PC-9 (cell line): ENCODE measurements at regions not wholly inside any gene's neighbourhood (a gene's known extent, or its start where the extent isn't known, plus 50 kb on each side); places are given as distances from the start of the nearest gene placed in this dataset.

Experiments used
- CTCF ChIP-seq: fragments of 200-600 bp; sonication (generic); conservative IDR thresholded peaks from 2 replicates; pipeline ENCODE4 v1.6.1; 2017; ENCODE audit warnings: mixed run types, antibody characterized with exemption, mild to moderate bottlenecking, moderate library complexity
- EZH2 ChIP-seq: fragments of 200-600 bp; sonication (generic); IDR thresholded peaks from 2 replicates; pipeline ENCODE4 v1.8.0; 2017; ENCODE audit warnings: antibody characterized with exemption, low read depth

GRCh38 chr6:158255989-158256601 is 56.2 kb upstream of the TULP4 start:
- TF ChIP-seq EZH2 (no peak), CTCF (no peak)
